Breast epithelium (tissue), 4 donors: ENCODE measurements at regions not wholly inside any gene's neighbourhood (a gene's known extent, or its start where the extent isn't known, plus 50 kb on each side); places are given as distances from the start of the nearest gene placed in this dataset.

Experiments used
- DNase-seq, 2 donors: peaks; one replicate each; pipeline ENCODE4 v3.0.0-alpha.2; 2019; ENCODE audit warnings: low spot score in 2 of 2
- H3K27ac ChIP-seq, 2 donors: fragments of 200-600 bp; sonication (generic) in 1 of 2; one replicate each; pipeline ENCODE4 v1.5.1; 2016 to 2019; ENCODE audit warnings: mild to moderate bottlenecking in 1 of 2
- H3K27me3 ChIP-seq, 2 donors: fragments of 200-600 bp; sonication (generic) in 1 of 2; one replicate each; pipeline versions ENCODE4 v1.5.1 to v1.6.0; 2017 to 2019; ENCODE audit warnings: control low read depth in 1 of 2, mild to moderate bottlenecking in 1 of 2
- H3K36me3 ChIP-seq: fragments of 200-600 bp; one replicate; pipeline ENCODE4 v1.5.1; 2019
- H3K4me1 ChIP-seq, 2 donors: fragments of 200-600 bp; sonication (generic); one replicate each; pipeline ENCODE4 v1.5.1; 2016 to 2019; ENCODE audit warnings: control low read depth in 1 of 2
- H3K4me3 ChIP-seq, 3 donors: fragments of 200-600 bp; sonication (generic); 1 replicate in 2 of 3; 2 replicates in 1 of 3; pipeline ENCODE4 v1.5.1; 2016 to 2019; ENCODE audit warnings: mild to moderate bottlenecking in 3 of 3, moderate library complexity in 2 of 3
- H3K9me3 ChIP-seq, 2 donors: fragments of 200-600 bp; sonication (generic) in 1 of 2; one replicate each; pipeline ENCODE4 v1.5.1; 2016 to 2019; ENCODE audit warnings: control low read depth in 1 of 2
- POLR2A ChIP-seq: fragments of 450-650 bp; IDR thresholded peaks from one replicate; pipeline ENCODE4 v1.6.1; 2016; ENCODE audit warnings: antibody characterized with exemption, mild to moderate bottlenecking, moderate library complexity
- POLR2AphosphoS5 ChIP-seq, 3 donors: sonication (generic); formaldehyde crosslinking; IDR thresholded peaks; one replicate each; pipeline ENCODE4 v1.6.1; 2017; ENCODE audit warnings: antibody characterized with exemption in 3 of 3
- intact Hi-C: fragments of 100-400 bp; cut with DNase I; formaldehyde crosslinking; loops from one replicate; pipeline ENCODE4 v1.15.1; 2023; ENCODE audit warnings: low total_unique reads
- TF ChIP-seq, protein P1 (sequence below), 3 donors: fragments of 450-650 bp; IDR thresholded peaks; one replicate each; pipeline ENCODE4 v1.5.1; 2016 to 2017; ENCODE audit warnings: antibody characterized with exemption in 3 of 3, mild to moderate bottlenecking in 3 of 3, moderate library complexity in 3 of 3

GRCh38 chr22:26817926-26818325, 160.5 kb downstream of the MIAT start:
- Histone ChIP-seq H3K36me3 (no peaks in the 10 kb centered on the region), H3K4me3 (no peak overlapping the region), H3K27ac (no peak overlapping the region), H3K27me3 (no peaks in the 10 kb centered on the region), H3K4me1 (no peaks in the 10 kb centered on the region), H3K9me3 (peaks cover 15 to 17% of the 10 kb centered on the region in 2 donors)
- intact Hi-C loops, result no loop called here
- DNase-seq, result no peak
- TF ChIP-seq, protein P1, sequence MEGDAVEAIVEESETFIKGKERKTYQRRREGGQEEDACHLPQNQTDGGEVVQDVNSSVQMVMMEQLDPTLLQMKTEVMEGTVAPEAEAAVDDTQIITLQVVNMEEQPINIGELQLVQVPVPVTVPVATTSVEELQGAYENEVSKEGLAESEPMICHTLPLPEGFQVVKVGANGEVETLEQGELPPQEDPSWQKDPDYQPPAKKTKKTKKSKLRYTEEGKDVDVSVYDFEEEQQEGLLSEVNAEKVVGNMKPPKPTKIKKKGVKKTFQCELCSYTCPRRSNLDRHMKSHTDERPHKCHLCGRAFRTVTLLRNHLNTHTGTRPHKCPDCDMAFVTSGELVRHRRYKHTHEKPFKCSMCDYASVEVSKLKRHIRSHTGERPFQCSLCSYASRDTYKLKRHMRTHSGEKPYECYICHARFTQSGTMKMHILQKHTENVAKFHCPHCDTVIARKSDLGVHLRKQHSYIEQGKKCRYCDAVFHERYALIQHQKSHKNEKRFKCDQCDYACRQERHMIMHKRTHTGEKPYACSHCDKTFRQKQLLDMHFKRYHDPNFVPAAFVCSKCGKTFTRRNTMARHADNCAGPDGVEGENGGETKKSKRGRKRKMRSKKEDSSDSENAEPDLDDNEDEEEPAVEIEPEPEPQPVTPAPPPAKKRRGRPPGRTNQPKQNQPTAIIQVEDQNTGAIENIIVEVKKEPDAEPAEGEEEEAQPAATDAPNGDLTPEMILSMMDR (IDR thresholded peaks at IDR 0.05), result no peak

- no peak for TF ChIP-seq POLR2AphosphoS5 (IDR thresholded peaks at IDR 0.05)
- intact Hi-C loops, result no loop called here
- H3K27me3 ChIP-seq, result no peaks in the 10 kb centered on the region
Observed at GRCh38 chr22:26821854-26822253, 164.5 kb downstream of the MIAT start.

DNA sequence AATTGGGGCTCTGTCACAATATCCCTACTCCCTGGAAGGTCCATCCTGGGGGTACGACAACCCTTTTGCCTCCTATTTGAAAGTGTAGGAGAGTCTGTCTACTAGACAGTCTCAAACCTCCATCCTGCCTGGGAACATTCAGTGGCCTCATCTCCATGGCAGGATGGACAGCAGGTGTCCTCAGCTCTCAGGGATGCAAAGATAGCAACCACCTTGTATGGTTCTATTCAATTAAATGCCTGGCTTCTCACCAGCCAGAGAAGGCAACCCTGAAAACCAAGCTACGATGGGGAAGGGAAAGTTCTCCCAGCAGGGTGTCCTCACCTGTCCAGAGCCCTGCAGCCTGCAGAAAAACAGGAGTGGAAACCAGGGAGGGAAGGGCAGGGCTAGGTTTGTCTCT, 164.9 kb downstream of the MIAT start:
- H3K27me3 ChIP-seq, result no peaks in the 10 kb centered on the region
- no peak overlapping the region for H3K4me3 ChIP-seq
- H3K27ac ChIP-seq, result no peak overlapping the region
- intact Hi-C loops, result no loop called here
- H3K9me3 ChIP-seq, result peaks cover 13 to 15% of the 10 kb centered on the region in 2 donors
- H3K4me1 ChIP-seq, result no peaks in the 10 kb centered on the region
- no peaks in the 10 kb centered on the region for H3K36me3 ChIP-seq
- TF ChIP-seq, protein P1 (IDR thresholded peaks at IDR 0.05), result no peak
- no peak for TF ChIP-seq POLR2A
- TF ChIP-seq POLR2AphosphoS5 (IDR thresholded peaks at IDR 0.05), result no peak
- DNase-seq, result no peak

More at GRCh38 chr22:26821854-26822253, 164.5 kb downstream of the MIAT start:
- Histone ChIP-seq H3K9me3 (peaks cover 15 to 17% of the 10 kb centered on the region in 2 donors), H3K36me3 (no peaks in the 10 kb centered on the region), H3K4me3 (no peak overlapping the region), H3K4me1 (no peaks in the 10 kb centered on the region), H3K27ac (no peak overlapping the region)
- DNase-seq, result no peak

GRCh38 chr22:26823966-26824365, 166.6 kb downstream of the MIAT start:
- intact Hi-C loops, result no loop called here
- Histone ChIP-seq H3K4me1 (no peaks in the 10 kb centered on the region), H3K27me3 (no peaks in the 10 kb centered on the region), H3K36me3 (no peaks in the 10 kb centered on the region), H3K4me3 (no peak overlapping the region), H3K27ac (no peak overlapping the region), H3K9me3 (no peaks in the 10 kb centered on the region)
- DNase-seq, result no peak
- TF ChIP-seq, protein P1 (IDR thresholded peaks at IDR 0.05), result no peak
- TF ChIP-seq POLR2AphosphoS5 (IDR thresholded peaks at IDR 0.05), result no peak
- no peak for TF ChIP-seq POLR2A

DNA sequence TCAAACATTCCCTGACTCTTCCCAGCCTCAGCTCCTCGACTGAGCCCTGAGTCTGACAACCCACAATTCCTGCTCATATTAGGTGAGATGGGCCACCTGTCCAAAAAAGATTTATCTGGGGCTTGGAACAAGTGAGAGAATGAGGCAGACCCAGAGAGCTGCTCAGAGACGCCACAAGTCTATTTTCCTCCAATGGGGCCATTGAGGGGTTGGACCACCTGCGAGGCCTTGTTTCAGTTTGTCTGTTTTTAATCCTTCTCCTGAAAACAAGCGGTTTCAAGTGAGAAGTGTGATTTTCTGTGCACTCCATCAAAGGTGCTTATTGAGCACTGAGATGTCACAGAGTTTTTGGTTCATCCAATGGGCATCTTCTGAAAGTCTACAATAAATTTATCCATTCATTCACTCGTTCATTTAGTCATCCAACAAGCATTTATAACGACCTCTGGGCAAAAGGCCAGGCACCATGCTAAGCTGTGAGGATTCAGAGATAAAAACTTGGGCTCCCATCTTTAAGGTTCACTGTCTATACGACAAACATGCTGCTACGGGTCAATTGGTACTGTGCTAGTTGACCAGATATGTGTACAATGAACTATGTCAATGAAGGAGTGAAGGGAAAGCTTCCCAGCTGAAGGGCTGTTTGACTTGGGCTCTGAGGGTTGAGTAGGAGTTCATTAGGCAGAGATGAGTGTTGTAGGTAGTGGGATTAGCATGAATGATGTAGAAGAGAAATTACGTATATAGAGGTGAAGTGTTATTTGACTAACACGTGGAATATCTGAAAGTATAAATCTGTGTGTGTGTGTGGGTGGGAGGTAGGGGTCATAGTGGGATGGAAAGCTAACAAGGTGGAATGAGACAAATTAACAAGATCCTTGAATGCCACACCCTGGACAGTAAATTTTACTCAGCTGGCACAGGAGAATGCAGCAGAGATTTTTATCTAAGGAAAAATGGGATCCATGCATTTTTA, 168.9 kb downstream of the MIAT start:
- H3K27ac ChIP-seq, result no peak overlapping the region
- H3K4me3 ChIP-seq, result no peak overlapping the region
- intact Hi-C loops, result no loop called here
- H3K4me1 ChIP-seq, result no peaks in the 10 kb centered on the region
- H3K27me3 ChIP-seq, result no peaks in the 10 kb centered on the region
- TF ChIP-seq POLR2AphosphoS5 (IDR thresholded peaks at IDR 0.05) (no peak), POLR2A (no peak)
- TF ChIP-seq, protein P1 (IDR thresholded peaks at IDR 0.05), result no peak
- H3K9me3 ChIP-seq, result no peaks in the 10 kb centered on the region
- H3K36me3 ChIP-seq, result no peaks in the 10 kb centered on the region
- no peak for DNase-seq
